Neural crest cell (in vitro differentiated cells): ENCODE measurements at regions not wholly inside any gene's neighbourhood (a gene's known extent, or its start where the extent isn't known, plus 50 kb on each side); places are given as distances from the start of the nearest gene placed in this dataset.
A peak's percentile ranks its signal among the peaks of the same experiment; 100 is the strongest.
"Not testable (repeated sequence)": the region's sequence is repeated elsewhere in the genome, so short reads cannot be mapped to it uniquely, and the experiment has no call there.

Experiments
- DNase-seq: peaks from one replicate; pipeline ENCODE4 v3.0.0; 2021; ENCODE audit warnings: low read depth, mixed read lengths, low spot score
- H3K27ac Mint-ChIP-seq: one replicate; pipeline ENCODE4 v1.8.0; 2021; ENCODE audit warnings: mild to moderate bottlenecking, mixed read lengths; ENCODE audit not compliant: unreplicated experiment
- H3K27me3 Mint-ChIP-seq: 2 replicates; pipeline ENCODE4 v1.8.0; 2021; ENCODE audit warnings: low read depth, mild to moderate bottlenecking, mixed read lengths
- H3K36me3 Mint-ChIP-seq: 2 replicates; pipeline ENCODE4 v1.8.0; 2021; ENCODE audit warnings: low read depth, mild to moderate bottlenecking, mixed read lengths
- H3K4me1 Mint-ChIP-seq: 2 replicates; pipeline ENCODE4 v1.8.0; 2021; ENCODE audit warnings: mixed read lengths
- H3K4me3 Mint-ChIP-seq: one replicate; pipeline ENCODE4 v1.8.0; 2021; ENCODE audit warnings: mild to moderate bottlenecking, mixed read lengths
- H3K9me3 Mint-ChIP-seq: 2 replicates; pipeline ENCODE4 v1.8.0; 2021; ENCODE audit warnings: mixed read lengths
- TF ChIP-seq, protein P1 (sequence below): fragments of 200-600 bp; sonication (generic); conservative IDR thresholded peaks from 2 replicates; pipeline ENCODE4 v1.5.0; 2021; ENCODE audit warnings: antibody characterized with exemption, mild to moderate bottlenecking

DNA sequence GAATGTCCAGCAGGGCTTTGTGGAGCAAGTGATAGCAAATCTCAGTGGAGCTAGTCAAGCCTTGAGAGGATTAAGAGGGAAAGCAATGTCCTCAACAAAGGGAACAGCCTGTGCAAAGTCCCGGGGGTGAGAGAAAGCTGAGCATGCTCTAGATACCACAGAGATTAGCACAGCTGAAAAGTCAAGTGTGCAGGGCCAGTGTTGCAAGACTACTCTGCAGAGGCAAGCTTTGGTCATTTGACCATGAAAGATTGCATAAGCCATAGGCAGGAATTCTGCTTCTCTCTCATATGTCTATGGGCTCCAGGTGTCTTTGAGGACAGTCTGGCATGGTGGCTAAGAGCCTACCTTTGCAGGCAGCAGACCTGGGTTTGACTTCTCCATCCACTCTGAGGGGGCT is 181.0 kb upstream of the JUN start:
- peaks cover 5% of the 10 kb centered on the region for H3K9me3 Mint-ChIP-seq
- no peak overlapping the region for H3K4me3 Mint-ChIP-seq
- no peaks in the 10 kb centered on the region for H3K27me3 Mint-ChIP-seq
- peaks cover 6% of the 10 kb centered on the region for H3K36me3 Mint-ChIP-seq
- H3K27ac Mint-ChIP-seq = no peak overlapping the region
- H3K4me1 Mint-ChIP-seq = peaks cover 5% of the 10 kb centered on the region
- no peak for DNase-seq
- TF ChIP-seq, protein P1, sequence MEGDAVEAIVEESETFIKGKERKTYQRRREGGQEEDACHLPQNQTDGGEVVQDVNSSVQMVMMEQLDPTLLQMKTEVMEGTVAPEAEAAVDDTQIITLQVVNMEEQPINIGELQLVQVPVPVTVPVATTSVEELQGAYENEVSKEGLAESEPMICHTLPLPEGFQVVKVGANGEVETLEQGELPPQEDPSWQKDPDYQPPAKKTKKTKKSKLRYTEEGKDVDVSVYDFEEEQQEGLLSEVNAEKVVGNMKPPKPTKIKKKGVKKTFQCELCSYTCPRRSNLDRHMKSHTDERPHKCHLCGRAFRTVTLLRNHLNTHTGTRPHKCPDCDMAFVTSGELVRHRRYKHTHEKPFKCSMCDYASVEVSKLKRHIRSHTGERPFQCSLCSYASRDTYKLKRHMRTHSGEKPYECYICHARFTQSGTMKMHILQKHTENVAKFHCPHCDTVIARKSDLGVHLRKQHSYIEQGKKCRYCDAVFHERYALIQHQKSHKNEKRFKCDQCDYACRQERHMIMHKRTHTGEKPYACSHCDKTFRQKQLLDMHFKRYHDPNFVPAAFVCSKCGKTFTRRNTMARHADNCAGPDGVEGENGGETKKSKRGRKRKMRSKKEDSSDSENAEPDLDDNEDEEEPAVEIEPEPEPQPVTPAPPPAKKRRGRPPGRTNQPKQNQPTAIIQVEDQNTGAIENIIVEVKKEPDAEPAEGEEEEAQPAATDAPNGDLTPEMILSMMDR = no peak

DNA sequence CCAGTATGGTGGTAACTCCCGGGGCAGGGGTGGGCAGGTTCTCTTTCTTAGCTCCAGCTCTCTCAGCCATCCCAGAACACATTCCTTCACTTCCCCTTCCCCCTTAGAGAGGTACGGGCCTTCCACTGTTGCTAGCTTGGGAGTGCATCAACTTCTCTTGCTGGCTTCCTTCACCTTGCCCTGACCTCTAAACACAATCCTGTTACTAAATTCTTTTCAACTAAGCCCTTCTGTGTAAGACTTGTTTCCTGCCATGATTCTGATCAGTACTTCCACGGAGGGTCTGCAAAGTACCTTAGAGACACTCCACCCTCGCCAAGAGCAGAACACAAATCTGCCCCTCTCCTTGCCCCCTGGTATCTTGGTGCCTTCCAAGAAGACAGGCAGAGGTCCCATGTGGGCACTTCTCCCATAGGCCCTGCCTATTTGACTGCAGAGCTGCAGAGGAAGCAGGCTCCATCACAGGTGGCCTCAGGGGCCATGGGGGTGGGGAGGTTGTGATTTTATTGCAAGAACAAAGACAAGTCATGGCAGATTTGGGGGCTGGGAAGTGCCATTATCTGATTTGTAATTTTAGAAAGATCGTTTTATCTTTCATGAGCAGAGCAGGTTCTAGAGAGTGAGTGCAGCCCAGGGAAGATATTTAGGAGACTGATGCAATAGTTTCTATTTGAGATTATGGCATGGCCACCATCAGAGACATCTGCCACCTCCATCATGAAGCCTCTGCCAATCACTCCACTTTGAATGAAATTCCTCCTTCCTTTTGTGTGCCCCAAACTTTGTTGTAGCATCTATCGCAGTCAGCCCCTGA is 182.5 kb upstream of the JUN start:
- DNase-seq = no peak
- Mint-ChIP-seq H3K27me3 (no peaks in the 10 kb centered on the region), H3K4me3 (no peak overlapping the region), H3K36me3 (no peaks in the 10 kb centered on the region), H3K9me3 (no peaks in the 10 kb centered on the region), H3K27ac (no peak overlapping the region), H3K4me1 (peaks cover 5% of the 10 kb centered on the region)
- TF ChIP-seq, protein P1 = no peak

DNA sequence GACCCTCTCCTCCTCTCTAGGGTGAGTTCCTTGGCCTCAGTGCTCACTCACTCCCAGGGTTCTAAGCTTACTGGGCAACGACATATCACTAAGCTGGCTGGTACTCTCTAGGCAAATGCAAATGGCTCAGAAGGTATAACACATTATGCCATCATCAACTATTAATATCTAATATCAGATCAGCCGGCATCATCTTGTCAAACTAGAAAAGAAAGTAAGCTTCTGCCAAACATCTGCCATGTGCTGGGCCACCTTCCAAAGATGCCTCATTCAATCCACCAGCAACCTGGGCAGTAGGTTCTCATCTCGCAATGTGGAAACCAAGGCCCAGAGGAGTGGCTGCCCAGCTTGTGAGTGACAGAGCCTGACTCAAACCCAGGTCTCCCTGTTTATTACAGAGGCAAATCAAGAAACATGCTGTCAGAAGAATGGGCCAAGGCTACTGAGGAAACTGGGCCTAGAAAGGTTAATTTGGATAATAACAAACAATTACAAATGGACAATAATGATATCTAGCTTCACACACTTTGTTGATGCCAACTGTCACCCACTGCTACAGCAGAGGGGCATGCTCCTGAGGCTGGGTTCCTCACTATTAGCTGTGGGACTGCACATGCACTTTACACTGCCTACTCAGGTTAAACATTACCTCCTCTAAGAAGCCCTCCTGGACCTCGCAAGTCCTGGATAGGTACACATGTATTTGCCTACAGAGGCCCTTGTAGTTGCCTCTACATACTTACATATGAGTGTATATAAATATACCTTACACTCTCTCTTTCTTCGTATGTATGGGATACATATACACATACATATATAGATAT is 183.3 kb upstream of the JUN start:
- Mint-ChIP-seq H3K27ac (no peak overlapping the region), H3K9me3 (no peaks in the 10 kb centered on the region), H3K27me3 (no peaks in the 10 kb centered on the region), H3K4me3 (no peak overlapping the region), H3K36me3 (no peaks in the 10 kb centered on the region), H3K4me1 (peaks cover 5% of the 10 kb centered on the region)
- TF ChIP-seq, protein P1 = no peak
- DNase-seq = no peak

DNA sequence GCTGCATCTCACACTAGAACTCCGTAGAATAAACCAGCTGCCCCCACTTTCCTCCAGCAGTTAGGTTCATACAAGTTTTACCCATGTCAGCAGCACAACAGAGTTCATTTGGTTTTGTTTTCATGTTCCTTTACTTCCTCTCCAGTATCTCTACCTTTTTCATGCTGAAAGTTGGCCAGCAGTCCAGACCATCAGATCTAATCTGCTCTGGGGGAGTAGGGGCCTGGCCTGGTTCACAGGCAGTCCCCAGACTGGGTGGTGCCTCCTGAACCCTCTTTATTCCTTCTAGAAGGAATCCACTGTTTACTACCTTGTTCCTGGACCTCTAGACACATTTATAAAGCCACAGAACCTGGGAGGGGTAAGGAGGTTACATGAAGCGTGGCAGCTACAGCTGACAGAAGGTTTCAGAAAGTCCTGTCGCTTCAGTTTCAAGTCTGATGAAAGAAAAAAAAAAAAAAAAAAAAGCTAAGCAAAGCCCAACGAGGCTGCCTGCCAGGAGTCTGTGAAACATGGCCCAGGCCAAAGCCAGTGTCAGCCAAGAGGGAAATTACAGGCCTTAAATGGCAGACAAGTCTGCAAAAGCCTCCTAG is 184.6 kb upstream of the JUN start:
- TF ChIP-seq, protein P1 = no peak
- Mint-ChIP-seq H3K4me3 (no peak overlapping the region), H3K4me1 (peaks cover 5% of the 10 kb centered on the region)

DNA sequence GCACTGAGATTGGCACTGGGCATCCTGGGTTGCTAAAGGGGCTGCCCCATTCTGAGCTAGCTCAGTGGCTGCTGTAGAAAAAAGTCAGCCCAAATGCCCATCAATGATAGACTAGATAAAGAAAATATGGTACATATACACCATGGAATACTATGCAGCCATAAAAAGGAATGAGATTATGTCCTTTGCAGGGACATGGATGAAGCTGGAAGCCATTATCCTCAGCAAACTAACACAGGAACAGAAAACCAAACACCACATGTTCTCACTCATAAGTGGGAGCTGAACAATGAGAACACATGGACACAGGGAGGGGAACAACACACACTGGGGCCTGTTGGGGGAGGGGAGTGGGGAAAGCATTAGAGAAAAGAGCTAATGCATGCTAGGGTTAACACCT is 185.3 kb upstream of the JUN start:
- H3K27me3 Mint-ChIP-seq, H3K4me3 Mint-ChIP-seq, H3K4me1 Mint-ChIP-seq, H3K27ac Mint-ChIP-seq, H3K9me3 Mint-ChIP-seq, H3K36me3 Mint-ChIP-seq, DNase-seq: not testable (repeated sequence)

More for the DNA sequence above, 184.6 kb upstream of the JUN start:
- H3K36me3 Mint-ChIP-seq = no peaks in the 10 kb centered on the region
- no peaks in the 10 kb centered on the region for H3K27me3 Mint-ChIP-seq
- no peak for DNase-seq
- peak overlapping the region; percentile 90 for H3K27ac Mint-ChIP-seq
- no peaks in the 10 kb centered on the region for H3K9me3 Mint-ChIP-seq
